22Rv1 (cell line): ENCODE measurements at regions not wholly inside any gene's neighbourhood (a gene's known extent, or its start where the extent isn't known, plus 50 kb on each side); places are given as distances from the start of the nearest gene placed in this dataset.

Experiments
- ZFX ChIP-seq: fragments of 450-650 bp; IDR thresholded peaks from 2 replicates; pipeline ENCODE4 v1.6.1; 2017; ENCODE audit warnings: antibody characterized with exemption, borderline replicate concordance
- TF ChIP-seq, protein P1 (sequence below): fragments of 450-650 bp; IDR thresholded peaks from 2 replicates; pipeline ENCODE4 v1.5.1; 2017; ENCODE audit warnings: mild to moderate bottlenecking

DNA sequence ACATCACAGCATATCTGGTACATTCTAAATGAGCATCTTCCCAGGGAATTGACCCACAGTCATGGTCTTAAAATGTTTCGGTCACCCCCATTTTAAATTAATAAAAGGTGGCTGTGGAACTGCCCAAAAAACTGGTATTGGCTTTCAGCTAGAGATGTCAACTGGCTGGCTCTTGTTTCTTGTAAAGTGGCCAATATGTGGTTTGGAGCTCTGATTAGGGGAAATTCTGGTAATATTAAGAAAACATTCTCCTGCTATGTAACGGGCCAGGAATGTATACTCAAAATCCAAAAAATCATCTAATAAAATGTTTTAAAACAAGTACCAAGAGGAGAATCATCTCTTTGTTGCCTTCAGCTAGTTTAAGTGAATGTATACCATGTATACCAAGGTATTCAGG lies 62.0 kb upstream of the VCX2 start:
- TF ChIP-seq, protein P1, sequence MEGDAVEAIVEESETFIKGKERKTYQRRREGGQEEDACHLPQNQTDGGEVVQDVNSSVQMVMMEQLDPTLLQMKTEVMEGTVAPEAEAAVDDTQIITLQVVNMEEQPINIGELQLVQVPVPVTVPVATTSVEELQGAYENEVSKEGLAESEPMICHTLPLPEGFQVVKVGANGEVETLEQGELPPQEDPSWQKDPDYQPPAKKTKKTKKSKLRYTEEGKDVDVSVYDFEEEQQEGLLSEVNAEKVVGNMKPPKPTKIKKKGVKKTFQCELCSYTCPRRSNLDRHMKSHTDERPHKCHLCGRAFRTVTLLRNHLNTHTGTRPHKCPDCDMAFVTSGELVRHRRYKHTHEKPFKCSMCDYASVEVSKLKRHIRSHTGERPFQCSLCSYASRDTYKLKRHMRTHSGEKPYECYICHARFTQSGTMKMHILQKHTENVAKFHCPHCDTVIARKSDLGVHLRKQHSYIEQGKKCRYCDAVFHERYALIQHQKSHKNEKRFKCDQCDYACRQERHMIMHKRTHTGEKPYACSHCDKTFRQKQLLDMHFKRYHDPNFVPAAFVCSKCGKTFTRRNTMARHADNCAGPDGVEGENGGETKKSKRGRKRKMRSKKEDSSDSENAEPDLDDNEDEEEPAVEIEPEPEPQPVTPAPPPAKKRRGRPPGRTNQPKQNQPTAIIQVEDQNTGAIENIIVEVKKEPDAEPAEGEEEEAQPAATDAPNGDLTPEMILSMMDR, result no peak
- no peak for TF ChIP-seq ZFX
